Testis (tissue), 2 donors: ENCODE measurements at regions not wholly inside any gene's neighbourhood (a gene's known extent, or its start where the extent isn't known, plus 50 kb on each side); places are given as distances from the start of the nearest gene placed in this dataset.

Experiments
- DNase-seq: peaks from one replicate; pipeline ENCODE4 v3.0.0-alpha.2; 2019
- H3K27ac ChIP-seq, 2 donors: fragments of 200-600 bp; sonication (generic); one replicate each; pipeline ENCODE4 v1.5.1; 2019
- H3K27me3 ChIP-seq: fragments of 200-600 bp; sonication (generic); one replicate; pipeline ENCODE4 v1.5.1; 2019
- H3K36me3 ChIP-seq: fragments of 200-600 bp; sonication (generic); one replicate; pipeline ENCODE4 v1.5.1; 2017; ENCODE audit warnings: low read depth; ENCODE audit errors: missing control alignments
- H3K4me1 ChIP-seq: fragments of 200-600 bp; sonication (generic); one replicate; pipeline ENCODE4 v1.5.1; 2019
- H3K4me3 ChIP-seq, 2 donors: fragments of 200-600 bp; sonication (generic); one replicate each; pipeline ENCODE4 v1.5.1; 2017 to 2019
- H3K9me3 ChIP-seq: fragments of 200-600 bp; sonication (generic); one replicate; pipeline ENCODE4 v1.5.1; 2017
- POLR2A ChIP-seq: fragments of 450-650 bp; IDR thresholded peaks from one replicate; pipeline ENCODE4 v1.6.1; 2017; ENCODE audit warnings: antibody characterized with exemption, mild to moderate bottlenecking, moderate library complexity
- whole genome bisulfite sequencing, 2 donors: methylation state at CpG; one replicate each; pipeline ENCODE4 v1.1.5; 2018; 5-methylcytosine and 5-hydroxymethylcytosine counted together
- intact Hi-C: fragments of 100-400 bp; cut with DNase I; formaldehyde crosslinking; loops from one replicate; pipeline ENCODE4 v1.15.1; 2023; ENCODE audit warnings: low total_unique reads
- TF ChIP-seq, protein P1 (sequence below), 3 experiments: fragments of 450-650 bp in 2 of 3; fragments of 200-600 bp in 1 of 3; sonication (generic) in 1 of 3; IDR thresholded peaks; one replicate each; pipeline ENCODE4 v1.5.1; 2016 to 2019; ENCODE audit warnings: antibody characterized with exemption in 3 of 3, mild to moderate bottlenecking in 2 of 3, moderate library complexity in 1 of 3

DNA sequence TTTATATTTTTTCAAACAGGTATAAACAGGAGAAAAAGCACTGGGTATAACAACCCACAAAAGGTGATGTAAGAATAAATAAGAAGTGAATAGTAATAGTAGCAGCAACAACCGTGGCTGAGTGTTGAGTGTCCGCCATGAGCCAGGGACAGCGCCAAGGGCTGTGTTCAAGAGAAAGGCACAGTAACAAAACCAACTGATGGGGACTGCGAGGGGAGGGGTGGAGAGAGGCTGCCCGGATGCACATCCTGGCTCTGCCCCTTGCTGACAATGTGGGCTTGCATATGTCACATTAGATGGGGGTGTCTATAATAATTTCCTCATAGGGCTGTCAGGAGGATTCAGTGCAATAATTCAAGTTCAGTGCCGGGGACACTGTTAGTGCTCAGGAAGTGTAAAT lies 912.4 kb downstream of the VRK1 start:
- Histone ChIP-seq H3K36me3 (no peaks in the 10 kb centered on the region), H3K4me3 (no peak overlapping the region), H3K9me3 (no peaks in the 10 kb centered on the region), H3K27me3 (no peaks in the 10 kb centered on the region), H3K27ac (no peak overlapping the region), H3K4me1 (no peaks in the 10 kb centered on the region)
- no peak for DNase-seq
- TF ChIP-seq, protein P1, sequence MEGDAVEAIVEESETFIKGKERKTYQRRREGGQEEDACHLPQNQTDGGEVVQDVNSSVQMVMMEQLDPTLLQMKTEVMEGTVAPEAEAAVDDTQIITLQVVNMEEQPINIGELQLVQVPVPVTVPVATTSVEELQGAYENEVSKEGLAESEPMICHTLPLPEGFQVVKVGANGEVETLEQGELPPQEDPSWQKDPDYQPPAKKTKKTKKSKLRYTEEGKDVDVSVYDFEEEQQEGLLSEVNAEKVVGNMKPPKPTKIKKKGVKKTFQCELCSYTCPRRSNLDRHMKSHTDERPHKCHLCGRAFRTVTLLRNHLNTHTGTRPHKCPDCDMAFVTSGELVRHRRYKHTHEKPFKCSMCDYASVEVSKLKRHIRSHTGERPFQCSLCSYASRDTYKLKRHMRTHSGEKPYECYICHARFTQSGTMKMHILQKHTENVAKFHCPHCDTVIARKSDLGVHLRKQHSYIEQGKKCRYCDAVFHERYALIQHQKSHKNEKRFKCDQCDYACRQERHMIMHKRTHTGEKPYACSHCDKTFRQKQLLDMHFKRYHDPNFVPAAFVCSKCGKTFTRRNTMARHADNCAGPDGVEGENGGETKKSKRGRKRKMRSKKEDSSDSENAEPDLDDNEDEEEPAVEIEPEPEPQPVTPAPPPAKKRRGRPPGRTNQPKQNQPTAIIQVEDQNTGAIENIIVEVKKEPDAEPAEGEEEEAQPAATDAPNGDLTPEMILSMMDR (IDR thresholded peaks at IDR 0.05): no peak
- no peak for TF ChIP-seq POLR2A
- 81 to 83% methylated on average over 6 of the region's 6 CpGs for whole genome bisulfite sequencing, 2 donors
- intact Hi-C loops: no loop called here

DNA sequence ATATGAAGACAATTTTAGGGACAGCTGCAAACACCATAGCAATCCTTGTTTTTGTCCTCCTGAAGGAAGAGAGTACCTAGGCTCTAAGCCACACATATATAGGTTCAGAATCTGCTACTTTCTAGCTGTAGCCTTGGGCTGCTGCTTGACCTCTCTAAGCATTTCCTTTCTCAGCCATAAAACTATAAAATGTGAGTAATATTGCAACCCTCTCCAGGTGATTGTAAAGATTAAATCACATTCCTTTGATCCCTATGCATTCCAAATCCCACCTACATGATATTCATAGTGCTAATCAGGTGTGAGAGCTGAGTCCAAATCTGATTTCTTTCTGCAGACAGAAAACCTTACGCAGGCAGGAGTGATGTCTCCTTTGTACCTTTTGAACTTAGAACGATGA lies 913.5 kb downstream of the VRK1 start:
- no peaks in the 10 kb centered on the region for H3K27me3 ChIP-seq
- TF ChIP-seq, protein P1 (IDR thresholded peaks at IDR 0.05): no peak
- no peak for TF ChIP-seq POLR2A
- H3K4me3 ChIP-seq: no peak overlapping the region
- no peak for DNase-seq
- intact Hi-C loops: no loop called here
- no peaks in the 10 kb centered on the region for H3K36me3 ChIP-seq
- no peak overlapping the region for H3K27ac ChIP-seq
- H3K4me1 ChIP-seq: no peaks in the 10 kb centered on the region
- no peaks in the 10 kb centered on the region for H3K9me3 ChIP-seq
- WGBS, 2 donors: 66 to 85% methylated on average over 2 of the region's 2 CpGs

DNA sequence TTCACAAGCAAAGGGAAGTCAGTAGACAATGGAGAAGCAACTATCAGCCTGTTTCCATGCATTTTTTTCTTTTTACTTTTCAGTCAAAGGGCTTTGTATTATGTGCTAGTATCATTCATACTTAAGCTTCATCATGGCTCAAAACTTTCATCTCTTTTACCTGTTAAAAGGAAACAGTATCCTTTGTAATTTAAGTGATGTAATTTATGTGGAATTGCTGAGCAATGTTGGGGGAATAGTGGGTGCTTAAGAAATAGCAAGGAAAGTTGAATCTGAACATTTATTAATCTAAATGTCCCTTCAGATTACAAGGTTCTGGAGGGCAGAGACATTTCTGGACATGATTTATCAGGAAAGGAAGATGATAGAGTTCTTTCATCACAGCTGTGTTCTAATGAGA lies 915.3 kb downstream of the VRK1 start:
- no peaks in the 10 kb centered on the region for H3K9me3 ChIP-seq
- TF ChIP-seq, protein P1 (IDR thresholded peaks at IDR 0.05): no peak
- TF ChIP-seq POLR2A: no peak

DNA sequence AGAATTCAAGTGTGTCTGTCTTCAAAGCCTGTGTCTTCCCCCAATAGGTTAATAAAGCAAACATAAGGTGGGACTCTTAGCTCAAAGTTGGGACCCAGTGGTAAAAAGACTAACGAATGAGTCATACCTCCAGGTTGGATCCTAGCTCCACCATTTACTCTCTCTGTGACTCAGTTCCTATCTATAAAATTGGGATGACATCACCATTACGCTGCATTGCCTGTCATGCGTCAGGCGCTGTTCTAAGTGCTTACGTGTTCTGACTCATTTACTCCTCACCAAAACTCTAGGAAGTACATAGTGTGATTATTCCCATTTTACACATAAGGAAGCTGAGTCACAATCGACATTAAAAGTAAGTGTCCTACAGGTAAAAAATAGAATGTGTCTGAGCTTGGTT lies 915.8 kb downstream of the VRK1 start:
- H3K36me3 ChIP-seq: no peaks in the 10 kb centered on the region
- H3K27ac ChIP-seq: no peak overlapping the region
- no peaks in the 10 kb centered on the region for H3K9me3 ChIP-seq
- DNase-seq: no peak
- no peak for TF ChIP-seq POLR2A
- TF ChIP-seq, protein P1 (IDR thresholded peaks at IDR 0.05): no peak
- no peaks in the 10 kb centered on the region for H3K4me1 ChIP-seq
- intact Hi-C loops: no loop called here
- no peak overlapping the region for H3K4me3 ChIP-seq
- WGBS, 2 donors: 89 to 91% methylated on average over 6 of the region's 6 CpGs
- H3K27me3 ChIP-seq: no peaks in the 10 kb centered on the region

More for the DNA sequence above, 915.3 kb downstream of the VRK1 start:
- Histone ChIP-seq H3K27me3 (no peaks in the 10 kb centered on the region), H3K4me3 (no peak overlapping the region), H3K27ac (no peak overlapping the region), H3K4me1 (no peaks in the 10 kb centered on the region), H3K36me3 (no peaks in the 10 kb centered on the region)
- intact Hi-C loops: no loop called here
- no peak for DNase-seq

DNA sequence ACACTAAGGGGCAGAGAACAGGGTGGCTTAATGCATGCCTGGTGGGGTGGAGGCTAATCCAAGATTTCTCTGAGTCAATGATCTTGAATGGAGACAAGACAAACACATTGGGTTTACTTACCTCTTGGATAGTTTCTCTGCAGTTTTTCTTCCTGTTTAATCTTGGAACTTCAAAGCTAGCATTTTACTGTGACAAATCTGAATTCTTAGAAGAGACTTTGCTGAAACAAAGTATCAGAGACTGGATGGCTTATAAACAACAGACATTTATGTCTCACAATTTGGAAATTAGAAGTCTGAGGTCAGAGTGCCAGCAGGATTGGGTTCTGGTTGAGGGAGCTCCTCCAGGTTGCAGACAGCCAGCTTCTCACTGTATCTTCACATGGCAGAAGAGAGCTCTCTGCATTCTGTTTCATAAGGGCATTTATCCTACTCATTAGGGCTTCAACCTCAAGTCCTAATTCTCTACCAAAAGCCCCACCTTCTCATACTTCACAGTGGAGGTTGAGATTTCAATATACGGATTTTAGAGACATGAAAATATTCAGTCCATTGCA lies 921.8 kb downstream of the VRK1 start:
- Histone ChIP-seq H3K4me3 (no peak overlapping the region), H3K36me3 (no peaks in the 10 kb centered on the region), H3K9me3 (no peaks in the 10 kb centered on the region), H3K27ac (no peak overlapping the region), H3K4me1 (no peaks in the 10 kb centered on the region), H3K27me3 (no peaks in the 10 kb centered on the region)
- DNase-seq: no peak
- TF ChIP-seq, protein P1 (IDR thresholded peaks at IDR 0.05): no peak
- no peak for TF ChIP-seq POLR2A
- WGBS, 2 donors: 88 to 91% methylated on average over 1 of the region's 1 CpG
- intact Hi-C loops: no loop called here
